HEK293 (cell line): ENCODE measurements at regions not wholly inside any gene's neighbourhood (a gene's known extent, or its start where the extent isn't known, plus 50 kb on each side); places are given as distances from the start of the nearest gene placed in this dataset.

Experiments used
- CTCF ChIA-PET: fragments of 350-600 bp; formaldehyde crosslinking; extraction: SDS; loops from one replicate; lab custom pipeline; 2021; ENCODE audit warnings: antibody characterized with exemption; lab: Yijun Ruan, JAX
- POLR2A ChIA-PET: fragments of 300-600 bp; formaldehyde crosslinking; extraction: SDS; loops from one replicate; lab custom pipeline; 2020; ENCODE audit warnings: antibody characterized with exemption, inconsistent platforms; lab: Yijun Ruan, JAX
- H3K27ac ChIP-seq: fragments of 200-500 bp; sonication (Bioruptor generic); 2 replicates; pipeline ENCODE4 v1.5.1; 2014; ENCODE audit warnings: low read depth, low read length, control low read depth, inconsistent platforms; ENCODE audit errors: extremely low read depth
- H3K36me3 ChIP-seq, 2 experiments: fragments of 200-500 bp in 1 of 2; sonication (Bioruptor generic) in 1 of 2; 1 replicate in 1 of 2; 2 replicates in 1 of 2; pipeline ENCODE4 v1.5.1; 2014 to 2017; ENCODE audit warnings: inconsistent platforms in 2 of 2, low read length in 2 of 2; ENCODE audit not compliant: control insufficient read depth in 2 of 2, insufficient read depth in 1 of 2
- H3K4me1 ChIP-seq: fragments of 200-500 bp; sonication (Bioruptor generic); 2 replicates; pipeline ENCODE4 v1.5.1; 2014; ENCODE audit warnings: mild to moderate bottlenecking, low read length, inconsistent platforms; ENCODE audit not compliant: control insufficient read depth, insufficient read depth
- H3K4me3 ChIP-seq: 2 replicates; pipeline ENCODE4 v1.5.1; 2011; ENCODE audit warnings: low read depth, mild to moderate bottlenecking, control low read depth, low read length, moderate library complexity
- H3K9me3 ChIP-seq: fragments of 200-500 bp; sonication (Bioruptor generic); 2 replicates; pipeline ENCODE4 v1.5.1; 2014; ENCODE audit warnings: low read depth, low read length, inconsistent platforms; ENCODE audit not compliant: control insufficient read depth, insufficient read depth
- GLIS2 ChIP-seq: fragments of 450-650 bp; formaldehyde crosslinking; IDR thresholded peaks from 2 replicates; pipeline ENCODE4 v1.5.1; 2016; ENCODE audit warnings: missing biosample characterization, missing genetic modification characterization
- SCRT2 ChIP-seq: fragments of 450-650 bp; formaldehyde crosslinking; IDR thresholded peaks from 2 replicates; pipeline ENCODE4 v1.5.1; 2016; ENCODE audit warnings: missing biosample characterization, missing genetic modification characterization
- TRIM28 ChIP-seq: IDR thresholded peaks from 2 replicates; pipeline ENCODE4 v1.6.1; 2011; ENCODE audit warnings: low read length, control low read depth, borderline replicate concordance
- YY2 ChIP-seq: fragments of 450-650 bp; formaldehyde crosslinking; IDR thresholded peaks from 2 replicates; pipeline ENCODE4 v1.5.1; 2016; ENCODE audit warnings: missing biosample characterization, missing genetic modification characterization
- ZBTB1 ChIP-seq: fragments of 450-650 bp; formaldehyde crosslinking; IDR thresholded peaks from 2 replicates; pipeline ENCODE4 v1.5.1; 2016; ENCODE audit warnings: missing biosample characterization, missing genetic modification characterization
- ZFP37 ChIP-seq: fragments of 450-650 bp; formaldehyde crosslinking; IDR thresholded peaks from 2 replicates; pipeline ENCODE4 v1.5.1; 2016; ENCODE audit warnings: missing biosample characterization, missing genetic modification characterization
- ZNF10 ChIP-seq: fragments of 450-650 bp; formaldehyde crosslinking; IDR thresholded peaks from 2 replicates; pipeline ENCODE4 v1.5.1; 2017; ENCODE audit warnings: missing biosample characterization, missing genetic modification characterization
- ZNF146 ChIP-seq: fragments of 450-650 bp; formaldehyde crosslinking; IDR thresholded peaks from 2 replicates; pipeline ENCODE4 v1.5.1; 2016; ENCODE audit warnings: missing biosample characterization, missing genetic modification characterization
- ZNF169 ChIP-seq: fragments of 450-650 bp; formaldehyde crosslinking; IDR thresholded peaks from 2 replicates; pipeline ENCODE4 v1.5.1; 2016; ENCODE audit warnings: missing biosample characterization, missing genetic modification characterization
- ZNF2 ChIP-seq: fragments of 450-650 bp; formaldehyde crosslinking; IDR thresholded peaks from 2 replicates; pipeline ENCODE4 v1.5.1; 2016; ENCODE audit warnings: missing biosample characterization, missing genetic modification characterization
- ZNF280D ChIP-seq: fragments of 450-650 bp; formaldehyde crosslinking; IDR thresholded peaks from 2 replicates; pipeline ENCODE4 v1.5.1; 2016; ENCODE audit warnings: missing biosample characterization, missing genetic modification characterization
- ZNF394 ChIP-seq: fragments of 450-650 bp; formaldehyde crosslinking; IDR thresholded peaks from 2 replicates; pipeline ENCODE4 v1.5.1; 2016; ENCODE audit warnings: missing biosample characterization, missing genetic modification characterization, mild to moderate bottlenecking, moderate library complexity, borderline replicate concordance
- ZNF416 ChIP-seq: fragments of 450-650 bp; formaldehyde crosslinking; IDR thresholded peaks from 2 replicates; pipeline ENCODE4 v1.5.1; 2016; ENCODE audit warnings: missing biosample characterization, missing genetic modification characterization
- ZNF544 ChIP-seq: fragments of 450-650 bp; formaldehyde crosslinking; IDR thresholded peaks from 2 replicates; pipeline ENCODE4 v1.5.0; 2017; ENCODE audit warnings: missing biosample characterization, missing genetic modification characterization
- ZNF548 ChIP-seq: fragments of 450-650 bp; formaldehyde crosslinking; IDR thresholded peaks from 2 replicates; pipeline ENCODE4 v1.5.1; 2016; ENCODE audit warnings: missing biosample characterization, missing genetic modification characterization
- ZNF549 ChIP-seq: fragments of 450-650 bp; IDR thresholded peaks from 2 replicates; pipeline ENCODE4 v1.5.1; 2018; ENCODE audit warnings: missing biosample characterization, missing genetic modification characterization, mild to moderate bottlenecking, inconsistent platforms, moderate library complexity
- ZNF629 ChIP-seq: fragments of 450-650 bp; formaldehyde crosslinking; IDR thresholded peaks from 2 replicates; pipeline ENCODE4 v1.5.1; 2017; ENCODE audit warnings: missing biosample characterization, missing genetic modification characterization
- ZNF654 ChIP-seq: fragments of 450-650 bp; formaldehyde crosslinking; IDR thresholded peaks from 2 replicates; pipeline ENCODE4 v1.5.1; 2016; ENCODE audit warnings: low read depth, missing biosample characterization, missing genetic modification characterization
- ZNF660 ChIP-seq: fragments of 450-650 bp; IDR thresholded peaks from 2 replicates; pipeline ENCODE4 v1.5.1; 2018; ENCODE audit warnings: missing biosample characterization, mild to moderate bottlenecking, missing genetic modification characterization
- ZNF76 ChIP-seq: fragments of 450-650 bp; formaldehyde crosslinking; IDR thresholded peaks from 2 replicates; pipeline ENCODE4; 2016; ENCODE audit warnings: low read depth, missing biosample characterization, missing genetic modification characterization, borderline replicate concordance
- TF ChIP-seq, protein P1 (sequence below): fragments of 450-650 bp; formaldehyde crosslinking; IDR thresholded peaks from 2 replicates; pipeline ENCODE4 v1.5.1; 2016; ENCODE audit warnings: missing biosample characterization, missing genetic modification characterization, borderline replicate concordance
- TF ChIP-seq, protein P2 (sequence below): fragments of 450-650 bp; formaldehyde crosslinking; IDR thresholded peaks from 2 replicates; pipeline ENCODE4 v1.5.1; 2016; ENCODE audit warnings: missing biosample characterization, missing genetic modification characterization
- TF ChIP-seq, protein P3 (sequence below): fragments of 450-650 bp; formaldehyde crosslinking; IDR thresholded peaks from 2 replicates; pipeline ENCODE4; 2016; ENCODE audit warnings: missing biosample characterization, missing genetic modification characterization

DNA sequence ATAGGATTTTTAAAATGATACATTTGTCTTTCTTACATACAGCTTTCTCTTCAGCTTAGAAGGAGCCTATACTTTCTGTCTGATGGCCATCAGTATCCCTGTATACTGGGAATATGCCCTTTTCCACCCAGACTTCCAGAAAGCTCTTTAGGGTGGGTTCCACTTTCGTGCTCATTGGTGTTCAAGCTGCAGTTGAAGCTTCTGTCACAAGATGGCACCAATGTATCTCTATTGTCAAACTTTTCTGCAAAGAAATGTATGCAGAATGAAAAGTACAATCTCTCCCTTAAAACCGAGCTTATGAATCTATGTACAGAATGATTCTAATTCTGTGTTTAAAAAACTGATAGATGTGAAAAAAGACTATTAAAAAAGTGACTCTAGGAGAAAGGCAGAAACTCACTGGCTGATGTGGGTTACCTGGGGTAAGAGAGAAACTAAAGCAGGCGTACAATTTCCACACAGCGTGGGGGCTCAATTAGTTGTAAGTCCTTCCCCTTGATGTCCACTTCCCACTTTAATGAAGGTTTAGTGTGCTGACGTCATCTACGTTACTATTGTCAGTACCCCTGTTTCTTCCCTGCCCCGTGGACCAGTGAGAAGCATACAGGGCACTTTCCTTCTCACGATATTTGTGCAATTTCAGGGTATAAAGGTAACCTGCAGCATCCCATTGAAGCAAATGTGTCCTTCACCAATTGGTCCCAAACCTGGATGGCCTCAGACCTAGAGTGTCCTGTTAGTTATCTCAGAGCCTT is 57.3 kb upstream of the TCEAL2 start:
- Histone ChIP-seq H3K4me1 (no peaks in the 10 kb centered on the region), H3K4me3 (no peak overlapping the region), H3K27ac (no peak overlapping the region), H3K9me3 (no peaks in the 10 kb centered on the region), H3K36me3 (no peaks in the 10 kb centered on the region)
- ChIA-PET POLR2A (no interaction called here), CTCF (interaction anchor here (0.6 to 1.3 kb wide), 14 partner anchors 13 to 1281 kb away, joined by 3 to 6 read pairs (median 3); no protein-coding TSS in a partner anchor)
- TF ChIP-seq ZNF654 (tag by site-specific recombination): peak; percentile 71
- TF ChIP-seq ZFP37 (tag by site-specific recombination): no peak

- no peak overlapping the region for H3K27ac ChIP-seq
- ChIA-PET POLR2A (no interaction called here), CTCF (interaction anchor here (0.7 kb wide), 1 partner anchor 346 kb away, joined by 4 read pairs; no protein-coding TSS in a partner anchor)
- H3K9me3 ChIP-seq: peaks cover 3% of the 10 kb centered on the region; the same call in 1 of the 2 replicates
- H3K4me1 ChIP-seq: no peaks in the 10 kb centered on the region
- H3K4me3 ChIP-seq: no peak overlapping the region
- no peaks in the 10 kb centered on the region for H3K36me3 ChIP-seq
- TF ChIP-seq ZBTB1 (tag by site-specific recombination) (no peak), ZNF10 (tag by site-specific recombination) (no peak), ZNF629 (no peak), ZNF146 (tag by site-specific recombination) (no peak), ZNF169 (tag by site-specific recombination) (no peak), ZNF549 (tag by site-specific recombination) (0 out of 2 replicates have a peak, but pooled peaks have one; percentile 6), ZNF416 (tag by site-specific recombination) (no peak), SCRT2 (tag by site-specific recombination) (no peak), TRIM28 (peak; percentile 69; the same call in 1 of the 2 replicates), ZNF2 (tag by site-specific recombination) (no peak), ZNF76 (tag by site-specific recombination) (no peak), ZNF394 (tag by site-specific recombination) (no peak), ZNF548 (no peak), ZNF660 (tag by site-specific recombination) (no peak), ZNF280D (tag by site-specific recombination) (0 out of 2 replicates have a peak, but pooled peaks have one; percentile 26), ZNF544 (tag by site-specific recombination) (no peak), GLIS2 (no peak), YY2 (tag by site-specific recombination) (no peak)
- TF ChIP-seq, protein P1, sequence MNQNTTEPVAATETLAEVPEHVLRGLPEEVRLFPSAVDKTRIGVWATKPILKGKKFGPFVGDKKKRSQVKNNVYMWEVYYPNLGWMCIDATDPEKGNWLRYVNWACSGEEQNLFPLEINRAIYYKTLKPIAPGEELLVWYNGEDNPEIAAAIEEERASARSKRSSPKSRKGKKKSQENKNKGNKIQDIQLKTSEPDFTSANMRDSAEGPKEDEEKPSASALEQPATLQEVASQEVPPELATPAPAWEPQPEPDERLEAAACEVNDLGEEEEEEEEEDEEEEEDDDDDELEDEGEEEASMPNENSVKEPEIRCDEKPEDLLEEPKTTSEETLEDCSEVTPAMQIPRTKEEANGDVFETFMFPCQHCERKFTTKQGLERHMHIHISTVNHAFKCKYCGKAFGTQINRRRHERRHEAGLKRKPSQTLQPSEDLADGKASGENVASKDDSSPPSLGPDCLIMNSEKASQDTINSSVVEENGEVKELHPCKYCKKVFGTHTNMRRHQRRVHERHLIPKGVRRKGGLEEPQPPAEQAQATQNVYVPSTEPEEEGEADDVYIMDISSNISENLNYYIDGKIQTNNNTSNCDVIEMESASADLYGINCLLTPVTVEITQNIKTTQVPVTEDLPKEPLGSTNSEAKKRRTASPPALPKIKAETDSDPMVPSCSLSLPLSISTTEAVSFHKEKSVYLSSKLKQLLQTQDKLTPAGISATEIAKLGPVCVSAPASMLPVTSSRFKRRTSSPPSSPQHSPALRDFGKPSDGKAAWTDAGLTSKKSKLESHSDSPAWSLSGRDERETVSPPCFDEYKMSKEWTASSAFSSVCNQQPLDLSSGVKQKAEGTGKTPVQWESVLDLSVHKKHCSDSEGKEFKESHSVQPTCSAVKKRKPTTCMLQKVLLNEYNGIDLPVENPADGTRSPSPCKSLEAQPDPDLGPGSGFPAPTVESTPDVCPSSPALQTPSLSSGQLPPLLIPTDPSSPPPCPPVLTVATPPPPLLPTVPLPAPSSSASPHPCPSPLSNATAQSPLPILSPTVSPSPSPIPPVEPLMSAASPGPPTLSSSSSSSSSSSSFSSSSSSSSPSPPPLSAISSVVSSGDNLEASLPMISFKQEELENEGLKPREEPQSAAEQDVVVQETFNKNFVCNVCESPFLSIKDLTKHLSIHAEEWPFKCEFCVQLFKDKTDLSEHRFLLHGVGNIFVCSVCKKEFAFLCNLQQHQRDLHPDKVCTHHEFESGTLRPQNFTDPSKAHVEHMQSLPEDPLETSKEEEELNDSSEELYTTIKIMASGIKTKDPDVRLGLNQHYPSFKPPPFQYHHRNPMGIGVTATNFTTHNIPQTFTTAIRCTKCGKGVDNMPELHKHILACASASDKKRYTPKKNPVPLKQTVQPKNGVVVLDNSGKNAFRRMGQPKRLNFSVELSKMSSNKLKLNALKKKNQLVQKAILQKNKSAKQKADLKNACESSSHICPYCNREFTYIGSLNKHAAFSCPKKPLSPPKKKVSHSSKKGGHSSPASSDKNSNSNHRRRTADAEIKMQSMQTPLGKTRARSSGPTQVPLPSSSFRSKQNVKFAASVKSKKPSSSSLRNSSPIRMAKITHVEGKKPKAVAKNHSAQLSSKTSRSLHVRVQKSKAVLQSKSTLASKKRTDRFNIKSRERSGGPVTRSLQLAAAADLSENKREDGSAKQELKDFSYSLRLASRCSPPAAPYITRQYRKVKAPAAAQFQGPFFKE: no peak
- TF ChIP-seq, protein P2, sequence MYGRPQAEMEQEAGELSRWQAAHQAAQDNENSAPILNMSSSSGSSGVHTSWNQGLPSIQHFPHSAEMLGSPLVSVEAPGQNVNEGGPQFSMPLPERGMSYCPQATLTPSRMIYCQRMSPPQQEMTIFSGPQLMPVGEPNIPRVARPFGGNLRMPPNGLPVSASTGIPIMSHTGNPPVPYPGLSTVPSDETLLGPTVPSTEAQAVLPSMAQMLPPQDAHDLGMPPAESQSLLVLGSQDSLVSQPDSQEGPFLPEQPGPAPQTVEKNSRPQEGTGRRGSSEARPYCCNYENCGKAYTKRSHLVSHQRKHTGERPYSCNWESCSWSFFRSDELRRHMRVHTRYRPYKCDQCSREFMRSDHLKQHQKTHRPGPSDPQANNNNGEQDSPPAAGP (tag by site-specific recombination): no peak
- TF ChIP-seq, protein P3, sequence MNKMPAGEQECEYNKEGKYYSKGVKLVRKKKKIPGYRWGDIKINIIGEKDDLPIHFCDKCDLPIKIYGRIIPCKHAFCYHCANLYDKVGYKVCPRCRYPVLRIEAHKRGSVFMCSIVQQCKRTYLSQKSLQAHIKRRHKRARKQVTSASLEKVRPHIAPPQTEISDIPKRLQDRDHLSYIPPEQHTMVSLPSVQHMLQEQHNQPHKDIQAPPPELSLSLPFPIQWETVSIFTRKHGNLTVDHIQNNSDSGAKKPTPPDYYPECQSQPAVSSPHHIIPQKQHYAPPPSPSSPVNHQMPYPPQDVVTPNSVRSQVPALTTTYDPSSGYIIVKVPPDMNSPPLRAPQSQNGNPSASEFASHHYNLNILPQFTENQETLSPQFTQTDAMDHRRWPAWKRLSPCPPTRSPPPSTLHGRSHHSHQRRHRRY (tag by site-specific recombination): no peak
Observed at GRCh38 chrX:102063445-102064074, 61.9 kb upstream of the TCEAL2 start.
